Activated T-cell treated with anti-CD3 and anti-CD28 coated beads, Interleukin-2, amount 50 U/mL, for 72 hours (primary cell): ENCODE measurements at regions not wholly inside any gene's neighbourhood (a gene's known extent, or its start where the extent isn't known, plus 50 kb on each side); places are given as distances from the start of the nearest gene placed in this dataset.

Experiments
- ATAC-seq, 2 donors: fragments of 150-1000 bp; cut with Tn5 transposase; replicated peaks in 1 of 2; 2 replicates each; pipeline ENCODE4 v1.10.0; 2021; ENCODE audit warnings: moderate library complexity in 2 of 2, mild to moderate bottlenecking in 1 of 2
- DNase-seq, 2 donors: peaks; one replicate each; pipeline ENCODE4 v3.0.0; 2021 to 2022; ENCODE audit warnings: mixed read lengths in 1 of 2
- H3K27ac Mint-ChIP-seq: one replicate; pipeline ENCODE4 v1.8.0; 2022; ENCODE audit warnings: mild to moderate bottlenecking, moderate library complexity, mixed read lengths
- H3K27me3 Mint-ChIP-seq: one replicate; pipeline ENCODE4 v1.8.0; 2022; ENCODE audit warnings: low read depth, mixed read lengths
- H3K36me3 Mint-ChIP-seq, 2 donors: one replicate each; pipeline ENCODE4 v1.8.0; 2022; ENCODE audit warnings: mixed read lengths in 2 of 2, mild to moderate bottlenecking in 1 of 2; ENCODE audit not compliant: insufficient read depth in 2 of 2
- H3K4me1 Mint-ChIP-seq: one replicate; pipeline ENCODE4 v1.8.0; 2022; ENCODE audit warnings: low read depth, mixed read lengths
- H3K4me3 Mint-ChIP-seq, 2 donors: one replicate each; pipeline ENCODE4 v1.8.0; 2022; ENCODE audit warnings: mild to moderate bottlenecking in 2 of 2, mixed read lengths in 2 of 2, moderate library complexity in 2 of 2
- H3K9me3 Mint-ChIP-seq, 2 donors: one replicate each; pipeline ENCODE4 v1.8.0; 2022; ENCODE audit warnings: mixed read lengths in 2 of 2

GRCh38 chr3:180516368-180516767, 85.6 kb upstream of the TTC14 start:
- Mint-ChIP-seq H3K4me1 (no peaks in the 10 kb centered on the region), H3K27ac (no peak overlapping the region), H3K36me3 (peaks cover 0 to 1% of the 10 kb centered on the region in 2 donors), H3K9me3 (peaks cover 0 to 14% of the 10 kb centered on the region in 2 donors), H3K4me3 (no peak overlapping the region), H3K27me3 (no peaks in the 10 kb centered on the region)
- ATAC-seq (no peak), DNase-seq (no peak)

- no peaks in the 10 kb centered on the region for H3K4me1 Mint-ChIP-seq
- no peak for ATAC-seq
These were observed 78.9 kb upstream of the TTC14 start for GRCh38 chr3:180523040-180523439.

GRCh38 chr3:180528843-180529242, 73.1 kb upstream of the TTC14 start:
- Mint-ChIP-seq H3K9me3 (peaks cover 2 to 3% of the 10 kb centered on the region in 2 donors), H3K27ac (no peak overlapping the region), H3K36me3 (no peaks in the 10 kb centered on the region), H3K4me1 (no peaks in the 10 kb centered on the region), H3K27me3 (peaks cover 5% of the 10 kb centered on the region), H3K4me3 (no peak overlapping the region)
- DNase-seq = no peak
- ATAC-seq = no peak

More at GRCh38 chr3:180523040-180523439, 78.9 kb upstream of the TTC14 start:
- no peak for DNase-seq
- Mint-ChIP-seq H3K27me3 (no peaks in the 10 kb centered on the region), H3K27ac (no peak overlapping the region), H3K36me3 (peaks cover 0 to 1% of the 10 kb centered on the region in 2 donors), H3K4me3 (no peak overlapping the region), H3K9me3 (peaks cover 2 to 11% of the 10 kb centered on the region in 2 donors)

- H3K27ac Mint-ChIP-seq = no peak overlapping the region
- no peak for DNase-seq
- H3K27me3 Mint-ChIP-seq = peaks cover 5% of the 10 kb centered on the region
- H3K4me3 Mint-ChIP-seq = no peak overlapping the region
- H3K9me3 Mint-ChIP-seq = peaks cover 0 to 2% of the 10 kb centered on the region in 2 donors
- no peak for ATAC-seq
- no peaks in the 10 kb centered on the region for H3K4me1 Mint-ChIP-seq
- no peaks in the 10 kb centered on the region for H3K36me3 Mint-ChIP-seq
These were observed 72.2 kb upstream of the TTC14 start for GRCh38 chr3:180529778-180530177.

- DNase-seq = no peak
- Mint-ChIP-seq H3K9me3 (peaks cover 0 to 2% of the 10 kb centered on the region in 2 donors), H3K27ac (no peak overlapping the region), H3K4me1 (no peaks in the 10 kb centered on the region), H3K27me3 (peaks cover 5% of the 10 kb centered on the region), H3K36me3 (no peaks in the 10 kb centered on the region), H3K4me3 (no peak overlapping the region)
- ATAC-seq = no peak
These were observed 71.7 kb upstream of the TTC14 start for GRCh38 chr3:180530276-180530675.

GRCh38 chr3:180531303-180532278, 70.4 kb upstream of the TTC14 start:
- H3K4me3 Mint-ChIP-seq = no peak overlapping the region
- peaks cover 10% of the 10 kb centered on the region for H3K27me3 Mint-ChIP-seq
- peaks cover 0 to 2% of the 10 kb centered on the region in 2 donors for H3K9me3 Mint-ChIP-seq
- no peak for DNase-seq
- no peaks in the 10 kb centered on the region for H3K4me1 Mint-ChIP-seq
- H3K27ac Mint-ChIP-seq = no peak overlapping the region
- H3K36me3 Mint-ChIP-seq = no peaks in the 10 kb centered on the region
- no peak for ATAC-seq

- no peak overlapping the region for H3K4me3 Mint-ChIP-seq
- no peak overlapping the region for H3K27ac Mint-ChIP-seq
- ATAC-seq = no peak
- no peaks in the 10 kb centered on the region for H3K36me3 Mint-ChIP-seq
- peaks cover 6% of the 10 kb centered on the region for H3K27me3 Mint-ChIP-seq
- H3K4me1 Mint-ChIP-seq = no peaks in the 10 kb centered on the region
- DNase-seq = no peak
- H3K9me3 Mint-ChIP-seq = peaks cover 0 to 8% of the 10 kb centered on the region in 2 donors
These were observed 67.1 kb upstream of the TTC14 start for GRCh38 chr3:180534828-180535227.

GRCh38 chr3:180538493-180538892, 63.5 kb upstream of the TTC14 start:
- no peak overlapping the region for H3K4me3 Mint-ChIP-seq
- no peaks in the 10 kb centered on the region for H3K36me3 Mint-ChIP-seq
- no peak overlapping the region for H3K27ac Mint-ChIP-seq
- peaks cover 0 to 8% of the 10 kb centered on the region in 2 donors for H3K9me3 Mint-ChIP-seq
- H3K27me3 Mint-ChIP-seq = peaks cover 6% of the 10 kb centered on the region
- no peak for DNase-seq
- no peak for ATAC-seq
- no peaks in the 10 kb centered on the region for H3K4me1 Mint-ChIP-seq

GRCh38 chr3:180543877-180544276, 58.1 kb upstream of the TTC14 start:
- H3K36me3 Mint-ChIP-seq = no peaks in the 10 kb centered on the region
- no peaks in the 10 kb centered on the region for H3K9me3 Mint-ChIP-seq
- no peak overlapping the region for H3K27ac Mint-ChIP-seq
- no peaks in the 10 kb centered on the region for H3K4me1 Mint-ChIP-seq
- ATAC-seq (no peak), DNase-seq (no peak)
- H3K4me3 Mint-ChIP-seq = no peak overlapping the region
- no peaks in the 10 kb centered on the region for H3K27me3 Mint-ChIP-seq

GRCh38 chr3:180546863-180547262, 55.1 kb upstream of the TTC14 start:
- Mint-ChIP-seq H3K9me3 (peaks cover 0 to 3% of the 10 kb centered on the region in 2 donors), H3K4me3 (no peak overlapping the region), H3K4me1 (no peaks in the 10 kb centered on the region), H3K36me3 (no peaks in the 10 kb centered on the region), H3K27ac (no peak overlapping the region), H3K27me3 (no peaks in the 10 kb centered on the region)
- ATAC-seq (no peak), DNase-seq (no peak)

GRCh38 chr3:180548050-180548449, 53.9 kb upstream of the TTC14 start:
- H3K27ac Mint-ChIP-seq = no peak overlapping the region
- H3K36me3 Mint-ChIP-seq = no peaks in the 10 kb centered on the region
- ATAC-seq (no peak), DNase-seq (no peak)
- H3K9me3 Mint-ChIP-seq = peaks cover 0 to 3% of the 10 kb centered on the region in 2 donors
- H3K4me1 Mint-ChIP-seq = no peaks in the 10 kb centered on the region
- no peaks in the 10 kb centered on the region for H3K27me3 Mint-ChIP-seq
- H3K4me3 Mint-ChIP-seq = no peak overlapping the region
